ENCODE measurements at regions not wholly inside any gene's neighbourhood (a gene's known extent, or its start where the extent isn't known, plus 50 kb on each side); places are given as distances from the start of the nearest gene placed in this dataset.

- Histone ChIP-seq H3K4me3 (replicated peaks in 1 of 2; ENCODE audit: low read depth in 1 of 2, low read length in 2 of 2) (no peak overlapping the region), H3K27ac (ENCODE audit: low read depth, low read length) (no peak overlapping the region), H3K9ac (ENCODE audit: low read length) (no peak overlapping the region), H3K4me2 (ENCODE audit: low read length) (no peak overlapping the region), H3K79me2 (ENCODE audit: insufficient read depth, low read length) (no peaks in the 10 kb centered on the region), H3K27me3 (ENCODE audit: insufficient read depth, low read length) (no peaks in the 10 kb centered on the region), H4K20me1 (ENCODE audit: insufficient read depth) (no peaks in the 10 kb centered on the region), H3K36me3 (ENCODE audit: control insufficient read depth in 1 of 2, insufficient read depth in 2 of 2, low read length in 2 of 2) (no peaks in the 10 kb centered on the region), H3K9me3 (ENCODE audit: control insufficient read depth in 1 of 2, insufficient read depth in 1 of 2, low read depth in 1 of 2, low read length in 2 of 2) (no peaks in the 10 kb centered on the region; a peak in 1 of 4 replicates), H3K4me1 (ENCODE audit: control insufficient read depth in 1 of 2, insufficient read depth in 2 of 2, low read length in 2 of 2) (no peaks in the 10 kb centered on the region), H3K9me2 (ENCODE audit: insufficient read depth) (no peaks in the 10 kb centered on the region), H2AFZ (ENCODE audit: low read depth, low read length, poor library complexity, severe bottlenecking) (no peak overlapping the region)
- ATAC-seq (no peak), DNase-seq (ENCODE audit: low read depth, low spot score) (no peak)
- no TSS peak for BruUV-seq (replicated peaks)
- POLR2A ChIA-PET = no interaction called here
- intact Hi-C loops (cut with micrococcal nuclease) = no loop called here
- TF ChIP-seq, protein P1, sequence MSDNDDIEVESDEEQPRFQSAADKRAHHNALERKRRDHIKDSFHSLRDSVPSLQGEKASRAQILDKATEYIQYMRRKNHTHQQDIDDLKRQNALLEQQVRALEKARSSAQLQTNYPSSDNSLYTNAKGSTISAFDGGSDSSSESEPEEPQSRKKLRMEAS (IDR thresholded peaks at IDR 0.05) = no peak
- no peak for TF ChIP-seq RAD21 (IDR thresholded peaks at IDR 0.05; ENCODE audit: low read depth)
- TF ChIP-seq SP1 (IDR thresholded peaks at IDR 0.05; ENCODE audit: low read depth) = no peak
- TF ChIP-seq POLR2A (IDR thresholded peaks at IDR 0.05; ENCODE audit: borderline replicate concordance, extremely low read depth, insufficient read depth, insufficient read length) = no peak
- no peak for TF ChIP-seq EGR1 (IDR thresholded peaks at IDR 0.05; ENCODE audit: low read depth)
- no peak for TF ChIP-seq ELF1 (IDR thresholded peaks at IDR 0.05; ENCODE audit: borderline replicate concordance, low read depth)
- TF ChIP-seq POLR2AphosphoS5 (IDR thresholded peaks at IDR 0.05; ENCODE audit: low read depth, low read length) = no peak
- TF ChIP-seq SIN3A (IDR thresholded peaks at IDR 0.05; ENCODE audit: low read depth) = no peak
- TF ChIP-seq, protein P2, sequence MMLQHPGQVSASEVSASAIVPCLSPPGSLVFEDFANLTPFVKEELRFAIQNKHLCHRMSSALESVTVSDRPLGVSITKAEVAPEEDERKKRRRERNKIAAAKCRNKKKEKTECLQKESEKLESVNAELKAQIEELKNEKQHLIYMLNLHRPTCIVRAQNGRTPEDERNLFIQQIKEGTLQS (IDR thresholded peaks at IDR 0.05) = no peak
- TF ChIP-seq ZBTB33 (IDR thresholded peaks at IDR 0.05; ENCODE audit: extremely low read depth, insufficient replicate concordance, low read length) = no peak
- TF ChIP-seq EZH2phosphoT487 (IDR thresholded peaks at IDR 0.05; ENCODE audit: borderline replicate concordance) = no peak
- no peak for TF ChIP-seq YY1 (IDR thresholded peaks at IDR 0.05; ENCODE audit: extremely low read depth, insufficient replicate concordance, low read depth, low read length)
- no peak for TF ChIP-seq ZFX (IDR thresholded peaks at IDR 0.05)
- CTCF ChIA-PET = no interaction called here
- RAD21 ChIA-PET (ENCODE audit: low non-redundant PET in 1 of 2, low total read pairs in 2 of 2, uncharacterized antibody in 2 of 2, unreplicated experiment in 2 of 2) = no interaction called here
Measured at GRCh38 chr15:93823971-93824913, 407.1 kb upstream of the MCTP2 start.
